GM12878 (cell line): ENCODE measurements at regions not wholly inside any gene's neighbourhood (a gene's known extent, or its start where the extent isn't known, plus 50 kb on each side); places are given as distances from the start of the nearest gene placed in this dataset.

Experiments used
- ATAC-seq: fragments of 200-7000 bp; cut with Tn5 transposase; 3 replicates; pipeline ENCODE4 v1.9.1; 2020; ENCODE audit warnings: mild to moderate bottlenecking, moderate library complexity
- BruUV-seq: library from RNA; stranded (reverse); fragments of 400-500 nt; replicated peaks from 2 replicates; lab custom pipeline; 2021; lab: Mats Ljungman, UMichigan
- CTCF ChIA-PET: fragments of 300-600 bp; sonication (Branson Sonifier 250); formaldehyde crosslinking; extraction: SDS; loops from one replicate; lab custom pipeline; 2021; ENCODE audit warnings: inconsistent platforms; lab: Yijun Ruan, JAX
- POLR2A ChIA-PET: fragments of 350-600 bp; formaldehyde crosslinking; extraction: SDS; loops from one replicate; lab custom pipeline; 2021; ENCODE audit warnings: inconsistent platforms; lab: Charles Lee
- RAD21 ChIA-PET: fragments of 300-600 bp; sonication (Branson Sonifier 250); formaldehyde crosslinking; loops from one replicate; lab custom pipeline; 2023; ENCODE audit warnings: antibody characterized with exemption; ENCODE audit not compliant: unreplicated experiment; lab: Charles Lee
- SMC1A ChIA-PET: fragments of 300-600 bp; sonication (Branson Sonifier 250); formaldehyde crosslinking; loops from one replicate; lab custom pipeline; 2023; ENCODE audit not compliant: unreplicated experiment, uncharacterized antibody; lab: Charles Lee
- DNase-seq: peaks from one replicate; pipeline ENCODE4 v3.0.0-alpha.2; 2011; ENCODE audit warnings: low read depth, low spot score
- FAIRE-seq: peaks from 3 replicates; lab custom pipeline; 2011; peaks lifted over from hg19 to GRCh38; lab: Jason Lieb, UNC
- H2AFZ ChIP-seq: 2 replicates; pipeline ENCODE4 v1.6.0; 2011; ENCODE audit warnings: low read depth, low read length, control low read depth; ENCODE audit not compliant: control insufficient read depth
- H3K27ac ChIP-seq: 2 replicates; pipeline ENCODE4 v1.5.1; 2011; ENCODE audit warnings: control low read depth; ENCODE audit not compliant: control insufficient read depth, insufficient read depth
- H3K27me3 ChIP-seq, 2 experiments: replicated peaks in 1 of 2; 2 replicates each; pipeline versions ENCODE4 v1.6.0 to v1.6.1; 2011; ENCODE audit warnings: low read length in 1 of 2; ENCODE audit not compliant: control insufficient read depth in 2 of 2, insufficient read depth in 2 of 2
- H3K36me3 ChIP-seq, 2 experiments: 2 replicates each; pipeline ENCODE4 v1.5.1; 2011; ENCODE audit warnings: low read length in 1 of 2; ENCODE audit not compliant: control insufficient read depth in 2 of 2, insufficient read depth in 2 of 2
- H3K4me1 ChIP-seq: 2 replicates; pipeline ENCODE4 v1.6.1; 2011; ENCODE audit warnings: mild to moderate bottlenecking, low read length, moderate library complexity, mixed read lengths; ENCODE audit not compliant: control insufficient read depth, insufficient read depth
- H3K4me2 ChIP-seq: 2 replicates; pipeline ENCODE4 v1.6.0; 2011; ENCODE audit warnings: control low read depth; ENCODE audit not compliant: control insufficient read depth, insufficient read depth
- H3K4me3 ChIP-seq: fragments of 200-600 bp; sonication (generic); 2 replicates; pipeline ENCODE4 v1.5.1; 2016
- H3K79me2 ChIP-seq: 2 replicates; pipeline ENCODE4 v1.6.0; 2011; ENCODE audit warnings: low read length; ENCODE audit not compliant: control insufficient read depth, insufficient read depth
- H3K9ac ChIP-seq: 2 replicates; pipeline ENCODE4 v1.8.0; 2011; ENCODE audit warnings: low read length, control low read depth, mixed read lengths; ENCODE audit not compliant: control insufficient read depth, insufficient read depth
- H3K9me3 ChIP-seq: replicated peaks from 3 replicates; pipeline ENCODE4 v1.5.1; 2011; ENCODE audit warnings: mild to moderate bottlenecking, low read length; ENCODE audit not compliant: control insufficient read depth, insufficient read depth
- H4K20me1 ChIP-seq: 2 replicates; pipeline ENCODE4 v1.6.0; 2011; ENCODE audit not compliant: control insufficient read depth, insufficient read depth
- BACH1 ChIP-seq: fragments of 450-650 bp; IDR thresholded peaks from 2 replicates; pipeline ENCODE4 v1.6.1; 2017; ENCODE audit warnings: mild to moderate bottlenecking, borderline replicate concordance
- CHD1 ChIP-seq: IDR thresholded peaks from 2 replicates; pipeline ENCODE4 v1.6.1; 2012; ENCODE audit warnings: low read depth, low read length, improper control_type of control experiment
- DPF2 ChIP-seq: fragments of 450-650 bp; IDR thresholded peaks from 2 replicates; pipeline ENCODE4 v1.6.1; 2017; ENCODE audit warnings: mild to moderate bottlenecking
- GABPA ChIP-seq: IDR thresholded peaks from 2 replicates; pipeline ENCODE4 v1.6.1; 2014; ENCODE audit warnings: antibody characterized with exemption, low read depth, mild to moderate bottlenecking, inconsistent platforms
- GATAD2B ChIP-seq: fragments of 450-650 bp; conservative IDR thresholded peaks from 2 replicates; pipeline ENCODE4 v1.6.1; 2017; ENCODE audit warnings: low read depth, mild to moderate bottlenecking, moderate library complexity
- NFYB ChIP-seq: IDR thresholded peaks from 2 replicates; pipeline ENCODE4 v1.6.1; 2011; ENCODE audit warnings: low read depth, mild to moderate bottlenecking, low read length, improper control_type of control experiment, moderate library complexity; ENCODE audit not compliant: insufficient read depth
- RELA ChIP-seq: fragments of 450-650 bp; IDR thresholded peaks from 2 replicates; pipeline ENCODE4 v1.8.0; 2014; ENCODE audit warnings: borderline replicate concordance; ENCODE audit not compliant: partially characterized antibody
- SIX5 ChIP-seq: IDR thresholded peaks from 2 replicates; pipeline ENCODE4 v1.6.1; 2011; ENCODE audit warnings: mild to moderate bottlenecking, low read depth, low read length, moderate library complexity; ENCODE audit not compliant: severe bottlenecking
- SRF ChIP-seq, 2 experiments: IDR thresholded peaks; 2 replicates each; pipeline ENCODE4 v1.6.1; 2011; ENCODE audit warnings: low read depth in 2 of 2, low read length in 2 of 2, mild to moderate bottlenecking in 1 of 2, moderate library complexity in 1 of 2
- ZNF217 ChIP-seq: fragments of 450-650 bp; IDR thresholded peaks from 2 replicates; pipeline ENCODE4 v1.6.1; 2017; ENCODE audit warnings: antibody characterized with exemption, mild to moderate bottlenecking
- WGBS: methylation state at CpG from one replicate; pipeline ENCODE4 v1.1.6; 2016; ENCODE audit warnings: low lambda C conversion rate; ENCODE audit not compliant: insufficient replicate concordance, insufficient coverage; ENCODE audit errors: missing lambda C conversion rate; 5-methylcytosine and 5-hydroxymethylcytosine counted together
- in situ Hi-C: fragments of 300-500 bp; cut with MboI; formaldehyde crosslinking; loops from 9 replicates; pipeline ENCODE4 v1.14.3; 2018; ENCODE audit warnings: mixed read lengths
- intact Hi-C: fragments of 100-400 bp; cut with micrococcal nuclease; formaldehyde crosslinking; loops from one replicate; pipeline ENCODE4 v1.14.2; 2022; ENCODE audit not compliant: unreplicated experiment
- TF ChIP-seq, protein P1 (sequence below): fragments of 150-350 bp; IDR thresholded peaks from 2 replicates; pipeline ENCODE4 v1.6.1; 2014; ENCODE audit warnings: mild to moderate bottlenecking, low read depth, low read length
- TF ChIP-seq, protein P2 (sequence below): fragments of 450-650 bp; IDR thresholded peaks from 2 replicates; pipeline ENCODE4 v1.6.1; 2017; ENCODE audit warnings: borderline replicate concordance
- TF ChIP-seq, protein P3 (sequence below): IDR thresholded peaks from 2 replicates; pipeline ENCODE4 v1.6.1; 2011; ENCODE audit warnings: mild to moderate bottlenecking, low read depth, low read length, moderate library complexity; ENCODE audit not compliant: insufficient replicate concordance
- TF ChIP-seq, protein P4 (sequence below): IDR thresholded peaks from 2 replicates; pipeline ENCODE4 v1.6.1; 2011; ENCODE audit warnings: borderline replicate concordance, low read depth, mild to moderate bottlenecking, moderate library complexity, mixed read lengths, low read length; ENCODE audit not compliant: insufficient read depth; ENCODE audit errors: extremely low read length

DNA sequence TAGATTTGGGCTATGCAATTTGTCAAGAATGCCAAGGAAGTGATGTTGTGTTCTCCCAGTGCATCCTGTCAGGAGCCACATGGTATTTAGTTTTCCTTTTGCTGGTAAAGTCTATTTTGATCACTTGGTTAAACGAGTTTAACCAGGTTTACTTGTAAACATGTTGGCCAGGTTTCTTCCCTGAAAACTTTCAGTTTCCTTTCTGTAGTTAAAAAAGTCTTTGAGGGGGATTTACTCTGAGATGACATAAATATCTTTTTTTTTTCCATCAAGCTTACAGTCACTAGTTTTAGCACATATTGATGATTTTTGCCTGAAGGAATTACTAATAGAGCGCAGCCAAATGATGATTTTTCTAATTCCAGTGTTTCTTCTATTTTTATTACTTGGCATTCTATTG is 320.5 kb downstream of the PHF14 start:
- RAD21 ChIA-PET = no interaction called here

DNA sequence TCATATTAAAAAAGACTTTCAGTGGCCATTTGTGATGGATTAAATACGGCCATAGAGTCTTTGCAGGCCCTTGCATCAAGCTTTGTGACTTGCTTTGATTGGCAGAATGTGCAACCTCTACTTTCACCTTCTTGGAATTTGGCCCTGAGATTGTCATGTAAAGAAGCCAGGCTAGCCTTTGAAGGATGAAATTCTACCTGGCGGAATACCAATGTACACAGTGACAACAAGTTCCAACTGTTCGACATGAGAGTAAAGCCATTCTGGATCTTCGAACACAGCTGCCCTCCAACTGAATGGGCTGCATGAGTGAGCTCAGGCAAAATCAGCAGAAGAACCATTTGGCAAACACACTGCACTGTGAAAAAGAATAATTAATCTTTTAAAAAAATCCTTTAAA is 321.3 kb downstream of the PHF14 start:
- no peak overlapping the region for H3K4me2 ChIP-seq
- FAIRE-seq = no peak
- 32% methylated on average over 4 of the region's 4 CpGs for WGBS
- ChIA-PET POLR2A (no interaction called here), CTCF (no interaction called here), SMC1A (no interaction called here), RAD21 (no interaction called here)
- H2AFZ ChIP-seq = no peak overlapping the region
- no peak for ATAC-seq
- no peaks in the 10 kb centered on the region for H3K36me3 ChIP-seq
- in situ Hi-C loops (no loop called here), intact Hi-C loops (no loop called here)
- no peak overlapping the region for H3K27ac ChIP-seq
- no peak overlapping the region for H3K9ac ChIP-seq
- H3K9me3 ChIP-seq = no peaks in the 10 kb centered on the region
- no peaks in the 10 kb centered on the region for H4K20me1 ChIP-seq
- no peak for DNase-seq
- H3K27me3 ChIP-seq = no peaks in the 10 kb centered on the region
- no peaks in the 10 kb centered on the region for H3K4me1 ChIP-seq
- BruUV-seq = no TSS peak
- no peak overlapping the region for H3K4me3 ChIP-seq
- H3K79me2 ChIP-seq = no peaks in the 10 kb centered on the region
- TF ChIP-seq BACH1 = no peak
- TF ChIP-seq SIX5 = no peak
- TF ChIP-seq, protein P1, sequence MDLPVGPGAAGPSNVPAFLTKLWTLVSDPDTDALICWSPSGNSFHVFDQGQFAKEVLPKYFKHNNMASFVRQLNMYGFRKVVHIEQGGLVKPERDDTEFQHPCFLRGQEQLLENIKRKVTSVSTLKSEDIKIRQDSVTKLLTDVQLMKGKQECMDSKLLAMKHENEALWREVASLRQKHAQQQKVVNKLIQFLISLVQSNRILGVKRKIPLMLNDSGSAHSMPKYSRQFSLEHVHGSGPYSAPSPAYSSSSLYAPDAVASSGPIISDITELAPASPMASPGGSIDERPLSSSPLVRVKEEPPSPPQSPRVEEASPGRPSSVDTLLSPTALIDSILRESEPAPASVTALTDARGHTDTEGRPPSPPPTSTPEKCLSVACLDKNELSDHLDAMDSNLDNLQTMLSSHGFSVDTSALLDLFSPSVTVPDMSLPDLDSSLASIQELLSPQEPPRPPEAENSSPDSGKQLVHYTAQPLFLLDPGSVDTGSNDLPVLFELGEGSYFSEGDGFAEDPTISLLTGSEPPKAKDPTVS = no peak
- TF ChIP-seq, protein P2, sequence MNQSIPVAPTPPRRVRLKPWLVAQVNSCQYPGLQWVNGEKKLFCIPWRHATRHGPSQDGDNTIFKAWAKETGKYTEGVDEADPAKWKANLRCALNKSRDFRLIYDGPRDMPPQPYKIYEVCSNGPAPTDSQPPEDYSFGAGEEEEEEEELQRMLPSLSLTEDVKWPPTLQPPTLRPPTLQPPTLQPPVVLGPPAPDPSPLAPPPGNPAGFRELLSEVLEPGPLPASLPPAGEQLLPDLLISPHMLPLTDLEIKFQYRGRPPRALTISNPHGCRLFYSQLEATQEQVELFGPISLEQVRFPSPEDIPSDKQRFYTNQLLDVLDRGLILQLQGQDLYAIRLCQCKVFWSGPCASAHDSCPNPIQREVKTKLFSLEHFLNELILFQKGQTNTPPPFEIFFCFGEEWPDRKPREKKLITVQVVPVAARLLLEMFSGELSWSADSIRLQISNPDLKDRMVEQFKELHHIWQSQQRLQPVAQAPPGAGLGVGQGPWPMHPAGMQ = no peak
- no peak for TF ChIP-seq ZNF217
- TF ChIP-seq RELA = no peak
- no peak for TF ChIP-seq NFYB

More for the DNA sequence above, 320.5 kb downstream of the PHF14 start:
- Histone ChIP-seq H3K9ac (no peak overlapping the region), H3K27ac (no peak overlapping the region), H2AFZ (no peak overlapping the region), H3K4me3 (no peak overlapping the region), H3K4me1 (no peaks in the 10 kb centered on the region), H3K79me2 (no peaks in the 10 kb centered on the region), H3K36me3 (no peaks in the 10 kb centered on the region), H3K4me2 (no peak overlapping the region), H3K9me3 (no peaks in the 10 kb centered on the region), H4K20me1 (no peaks in the 10 kb centered on the region), H3K27me3 (no peaks in the 10 kb centered on the region)
- no peak for ATAC-seq
- ChIA-PET POLR2A (no interaction called here), CTCF (no interaction called here), SMC1A (no interaction called here)
- in situ Hi-C loops (no loop called here), intact Hi-C loops (no loop called here)
- 0% methylated on average over 2 of the region's 2 CpGs for WGBS
- no peak for DNase-seq
- no TSS peak for BruUV-seq
- TF ChIP-seq, protein P3, sequence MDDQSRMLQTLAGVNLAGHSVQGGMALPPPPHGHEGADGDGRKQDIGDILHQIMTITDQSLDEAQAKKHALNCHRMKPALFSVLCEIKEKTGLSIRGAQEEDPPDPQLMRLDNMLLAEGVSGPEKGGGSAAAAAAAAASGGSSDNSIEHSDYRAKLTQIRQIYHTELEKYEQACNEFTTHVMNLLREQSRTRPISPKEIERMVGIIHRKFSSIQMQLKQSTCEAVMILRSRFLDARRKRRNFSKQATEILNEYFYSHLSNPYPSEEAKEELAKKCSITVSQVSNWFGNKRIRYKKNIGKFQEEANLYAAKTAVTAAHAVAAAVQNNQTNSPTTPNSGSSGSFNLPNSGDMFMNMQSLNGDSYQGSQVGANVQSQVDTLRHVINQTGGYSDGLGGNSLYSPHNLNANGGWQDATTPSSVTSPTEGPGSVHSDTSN = no peak
- no peak for TF ChIP-seq DPF2
- TF ChIP-seq, protein P4, sequence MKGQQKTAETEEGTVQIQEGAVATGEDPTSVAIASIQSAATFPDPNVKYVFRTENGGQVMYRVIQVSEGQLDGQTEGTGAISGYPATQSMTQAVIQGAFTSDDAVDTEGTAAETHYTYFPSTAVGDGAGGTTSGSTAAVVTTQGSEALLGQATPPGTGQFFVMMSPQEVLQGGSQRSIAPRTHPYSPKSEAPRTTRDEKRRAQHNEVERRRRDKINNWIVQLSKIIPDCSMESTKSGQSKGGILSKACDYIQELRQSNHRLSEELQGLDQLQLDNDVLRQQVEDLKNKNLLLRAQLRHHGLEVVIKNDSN = no peak
- no peak for TF ChIP-seq GABPA
- no peak for TF ChIP-seq GATAD2B
- no peak for TF ChIP-seq SRF (IDR thresholded peaks at IDR 0.05; ENCODE audit: low read depth in 2 of 2, low read length in 2 of 2)
- no peak for TF ChIP-seq CHD1
- TF ChIP-seq, all 136 proteins: peak for 0
- no peak for FAIRE-seq
